ENCODE measurements at regions not wholly inside any gene's neighbourhood (a gene's known extent, or its start where the extent isn't known, plus 50 kb on each side); places are given as distances from the start of the nearest gene placed in this dataset.

- DNase-seq (no peak), ATAC-seq (peak; percentile 44)
- intact Hi-C loops (cut with DNase I, micrococcal nuclease), result no loop called here
These were observed 61.3 kb upstream of the PRRG1 start for GRCh38 chrX:37287741-37288444.

GRCh38 chrX:37291924-37292323 lies 57.2 kb upstream of the PRRG1 start:
- intact Hi-C loops (cut with DNase I, micrococcal nuclease), result no loop called here
- ATAC-seq (no peak), DNase-seq (no peak)
